C4-2B (cell line): ENCODE measurements at regions not wholly inside any gene's neighbourhood (a gene's known extent, or its start where the extent isn't known, plus 50 kb on each side); places are given as distances from the start of the nearest gene placed in this dataset.

ENCODE experiments used
- CTCF ChIP-seq: fragments of 450-650 bp; conservative IDR thresholded peaks from 2 replicates; pipeline ENCODE4 v1.5.1; 2017; ENCODE audit warnings: mild to moderate bottlenecking
- ZFX ChIP-seq: fragments of 450-650 bp; IDR thresholded peaks from 2 replicates; pipeline ENCODE4 v1.6.1; 2017

GRCh38 chr1:78718566-78718965 is 68.9 kb downstream of the IFI44 start:
- TF ChIP-seq CTCF, result no peak
- no peak for TF ChIP-seq ZFX
